Ishikawa (cell line): ENCODE measurements at regions not wholly inside any gene's neighbourhood (a gene's known extent, or its start where the extent isn't known, plus 50 kb on each side); places are given as distances from the start of the nearest gene placed in this dataset.

Experiments used
- CEBPB ChIP-seq: IDR thresholded peaks from 2 replicates; pipeline ENCODE4 v1.6.1; 2012
- CREB1 ChIP-seq: IDR thresholded peaks from 2 replicates; pipeline ENCODE4 v1.6.1; 2012; ENCODE audit warnings: low read depth
- EGR1 ChIP-seq: IDR thresholded peaks from 2 replicates; pipeline ENCODE4 v1.6.1; 2012
- EP300 ChIP-seq: IDR thresholded peaks from 2 replicates; pipeline ENCODE4 v1.6.1; 2012; ENCODE audit warnings: borderline replicate concordance
- FOXM1 ChIP-seq: IDR thresholded peaks from 2 replicates; pipeline ENCODE4 v1.6.1; 2012; ENCODE audit warnings: low read depth, borderline replicate concordance
- NFIC ChIP-seq: IDR thresholded peaks from 2 replicates; pipeline ENCODE4 v1.6.1; 2012
- RAD21 ChIP-seq: IDR thresholded peaks from 2 replicates; pipeline ENCODE4 v1.6.1; 2012; ENCODE audit warnings: low read depth
- TAF1 ChIP-seq: IDR thresholded peaks from 2 replicates; pipeline ENCODE4 v1.6.1; 2012; ENCODE audit warnings: low read depth, mild to moderate bottlenecking
- TCF12 ChIP-seq: IDR thresholded peaks from 2 replicates; pipeline ENCODE4 v1.6.1; 2012; ENCODE audit warnings: low read depth
- TEAD4 ChIP-seq: IDR thresholded peaks from 2 replicates; pipeline ENCODE4 v1.6.1; 2012
- YY1 ChIP-seq: IDR thresholded peaks from 2 replicates; pipeline ENCODE4 v1.6.1; 2012; ENCODE audit warnings: low read depth
- ZBTB7A ChIP-seq: IDR thresholded peaks from 2 replicates; pipeline ENCODE4 v1.6.1; 2012; ENCODE audit warnings: low read depth
- TF ChIP-seq, protein P1 (sequence below): IDR thresholded peaks from 2 replicates; pipeline ENCODE4 v1.6.1; 2012
- TF ChIP-seq, protein P2 (sequence below): IDR thresholded peaks from 2 replicates; pipeline ENCODE4 v1.6.1; 2012; ENCODE audit warnings: low read depth, mild to moderate bottlenecking
- TF ChIP-seq, protein P3 (sequence below): IDR thresholded peaks from 2 replicates; pipeline ENCODE4 v1.6.1; 2012

DNA sequence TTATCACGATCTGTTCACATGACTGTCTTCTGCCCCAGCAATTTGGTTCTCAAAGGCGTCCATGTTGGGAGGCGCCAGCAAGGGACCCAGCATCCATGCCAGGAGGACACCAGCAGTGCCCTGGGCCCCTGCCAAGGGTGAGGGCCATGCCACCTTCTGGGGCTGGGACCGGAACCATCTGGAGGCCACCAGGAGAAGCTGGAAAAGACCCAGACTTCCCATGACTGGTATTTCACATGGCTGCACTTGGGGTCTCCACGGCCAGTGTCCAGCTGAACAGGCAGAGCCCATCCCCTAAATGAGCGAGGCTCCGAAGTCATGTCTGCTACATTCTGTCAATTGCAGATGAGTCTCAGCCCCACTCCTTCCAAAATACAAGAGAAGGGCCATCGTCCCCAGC lies 306.8 kb upstream of the HS6ST1 start:
- no peak for TF ChIP-seq ZBTB7A
- TF ChIP-seq EGR1, result no peak
- TF ChIP-seq CREB1, result no peak
- no peak for TF ChIP-seq TCF12
- no peak for TF ChIP-seq FOXM1
- TF ChIP-seq, protein P1, sequence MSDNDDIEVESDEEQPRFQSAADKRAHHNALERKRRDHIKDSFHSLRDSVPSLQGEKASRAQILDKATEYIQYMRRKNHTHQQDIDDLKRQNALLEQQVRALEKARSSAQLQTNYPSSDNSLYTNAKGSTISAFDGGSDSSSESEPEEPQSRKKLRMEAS, result no peak
- no peak for TF ChIP-seq NFIC
- no peak for TF ChIP-seq TEAD4
- TF ChIP-seq EP300, result no peak
- no peak for TF ChIP-seq RAD21
- TF ChIP-seq, protein P2, sequence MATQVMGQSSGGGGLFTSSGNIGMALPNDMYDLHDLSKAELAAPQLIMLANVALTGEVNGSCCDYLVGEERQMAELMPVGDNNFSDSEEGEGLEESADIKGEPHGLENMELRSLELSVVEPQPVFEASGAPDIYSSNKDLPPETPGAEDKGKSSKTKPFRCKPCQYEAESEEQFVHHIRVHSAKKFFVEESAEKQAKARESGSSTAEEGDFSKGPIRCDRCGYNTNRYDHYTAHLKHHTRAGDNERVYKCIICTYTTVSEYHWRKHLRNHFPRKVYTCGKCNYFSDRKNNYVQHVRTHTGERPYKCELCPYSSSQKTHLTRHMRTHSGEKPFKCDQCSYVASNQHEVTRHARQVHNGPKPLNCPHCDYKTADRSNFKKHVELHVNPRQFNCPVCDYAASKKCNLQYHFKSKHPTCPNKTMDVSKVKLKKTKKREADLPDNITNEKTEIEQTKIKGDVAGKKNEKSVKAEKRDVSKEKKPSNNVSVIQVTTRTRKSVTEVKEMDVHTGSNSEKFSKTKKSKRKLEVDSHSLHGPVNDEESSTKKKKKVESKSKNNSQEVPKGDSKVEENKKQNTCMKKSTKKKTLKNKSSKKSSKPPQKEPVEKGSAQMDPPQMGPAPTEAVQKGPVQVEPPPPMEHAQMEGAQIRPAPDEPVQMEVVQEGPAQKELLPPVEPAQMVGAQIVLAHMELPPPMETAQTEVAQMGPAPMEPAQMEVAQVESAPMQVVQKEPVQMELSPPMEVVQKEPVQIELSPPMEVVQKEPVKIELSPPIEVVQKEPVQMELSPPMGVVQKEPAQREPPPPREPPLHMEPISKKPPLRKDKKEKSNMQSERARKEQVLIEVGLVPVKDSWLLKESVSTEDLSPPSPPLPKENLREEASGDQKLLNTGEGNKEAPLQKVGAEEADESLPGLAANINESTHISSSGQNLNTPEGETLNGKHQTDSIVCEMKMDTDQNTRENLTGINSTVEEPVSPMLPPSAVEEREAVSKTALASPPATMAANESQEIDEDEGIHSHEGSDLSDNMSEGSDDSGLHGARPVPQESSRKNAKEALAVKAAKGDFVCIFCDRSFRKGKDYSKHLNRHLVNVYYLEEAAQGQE, result no peak
- TF ChIP-seq, protein P3, sequence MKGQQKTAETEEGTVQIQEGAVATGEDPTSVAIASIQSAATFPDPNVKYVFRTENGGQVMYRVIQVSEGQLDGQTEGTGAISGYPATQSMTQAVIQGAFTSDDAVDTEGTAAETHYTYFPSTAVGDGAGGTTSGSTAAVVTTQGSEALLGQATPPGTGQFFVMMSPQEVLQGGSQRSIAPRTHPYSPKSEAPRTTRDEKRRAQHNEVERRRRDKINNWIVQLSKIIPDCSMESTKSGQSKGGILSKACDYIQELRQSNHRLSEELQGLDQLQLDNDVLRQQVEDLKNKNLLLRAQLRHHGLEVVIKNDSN, result no peak
- no peak for TF ChIP-seq TAF1
- TF ChIP-seq CEBPB, result no peak
- TF ChIP-seq YY1, result no peak

DNA sequence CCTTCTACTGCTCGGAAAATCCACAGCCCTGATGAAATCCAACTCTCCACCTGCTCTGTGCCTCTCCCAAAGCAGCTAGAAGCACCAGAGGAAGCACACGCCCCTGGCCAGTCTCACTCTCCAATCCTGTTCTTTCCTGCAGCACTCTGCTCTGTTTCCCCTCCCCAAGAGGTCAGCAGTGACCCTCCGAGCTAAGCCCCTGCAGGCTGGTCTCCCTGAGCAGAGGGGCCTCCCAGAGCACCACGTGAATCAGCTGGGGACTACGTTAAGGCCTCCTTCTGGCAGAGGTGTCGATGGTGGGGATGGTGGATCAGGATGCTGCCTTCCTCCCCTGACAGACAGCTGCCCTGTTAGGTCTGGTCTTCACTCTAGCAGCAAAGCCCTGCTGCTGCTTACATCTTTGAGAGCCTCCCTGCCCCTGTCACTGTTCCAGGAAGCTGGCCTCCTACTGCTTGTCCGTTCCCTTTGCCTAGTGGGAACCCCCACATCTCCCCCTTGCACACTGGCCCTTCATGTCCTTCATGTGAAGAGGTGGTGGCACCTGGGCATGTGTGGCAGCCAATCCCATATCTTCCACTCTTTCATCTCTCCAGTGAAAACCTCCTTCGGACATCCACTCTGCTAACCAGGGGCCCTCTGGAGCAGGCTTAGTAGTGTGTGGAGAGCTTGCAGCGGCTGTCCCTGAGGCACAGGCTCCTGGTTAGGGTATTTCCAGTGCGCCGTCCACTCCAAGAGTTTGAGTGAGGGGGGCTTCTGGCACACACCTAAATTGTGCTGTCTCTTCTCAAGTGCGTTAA lies 307.5 kb upstream of the HS6ST1 start:
- no peak for TF ChIP-seq EGR1
- no peak for TF ChIP-seq NFIC
- no peak for TF ChIP-seq YY1
- TF ChIP-seq TCF12, result no peak
- TF ChIP-seq EP300, result no peak
- TF ChIP-seq RAD21, result no peak
- no peak for TF ChIP-seq FOXM1
- TF ChIP-seq, protein P1, result no peak
- no peak for TF ChIP-seq ZBTB7A
- TF ChIP-seq, protein P2, result no peak
- no peak for TF ChIP-seq TEAD4
- no peak for TF ChIP-seq CEBPB
- TF ChIP-seq CREB1, result no peak
- no peak for TF ChIP-seq TAF1
- TF ChIP-seq, protein P3, result no peak

DNA sequence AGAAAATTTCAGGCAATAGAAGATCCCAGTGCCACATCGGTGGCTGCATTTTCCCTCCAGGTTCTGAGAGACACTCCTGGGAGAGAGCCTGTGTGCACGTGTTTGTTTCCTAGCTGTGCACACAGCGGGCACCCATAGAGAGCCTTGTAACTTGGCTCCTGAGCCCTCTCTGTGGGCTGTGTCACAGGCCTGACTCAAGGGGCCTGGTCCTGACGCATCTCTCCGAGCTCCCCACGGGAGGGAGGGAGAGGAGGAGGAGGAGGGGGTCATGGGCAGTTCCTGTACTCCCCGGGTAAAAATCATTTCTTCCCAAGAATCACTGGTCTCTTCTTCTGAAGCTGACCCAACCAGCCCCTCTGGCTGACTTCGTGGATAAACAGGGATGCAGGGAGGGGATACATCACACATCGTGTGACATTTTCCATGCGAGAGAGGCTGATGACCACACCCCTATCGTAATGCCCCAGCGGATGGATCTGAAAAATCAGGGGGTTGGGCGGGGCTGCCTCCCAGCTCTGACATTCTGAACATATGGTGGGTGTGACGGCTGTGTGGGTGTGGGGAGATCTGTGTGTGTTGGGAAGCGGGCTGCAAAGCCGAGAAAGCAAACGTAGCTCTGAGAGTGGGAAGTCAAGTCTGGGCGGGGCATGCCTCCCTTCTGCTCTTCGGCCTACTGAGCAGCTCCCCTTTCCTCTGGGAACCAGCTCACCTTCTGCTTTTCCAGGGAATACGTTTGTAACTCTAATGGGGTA lies 308.3 kb upstream of the HS6ST1 start:
- no peak for TF ChIP-seq EP300
- TF ChIP-seq TCF12, result no peak
- TF ChIP-seq ZBTB7A, result no peak

DNA sequence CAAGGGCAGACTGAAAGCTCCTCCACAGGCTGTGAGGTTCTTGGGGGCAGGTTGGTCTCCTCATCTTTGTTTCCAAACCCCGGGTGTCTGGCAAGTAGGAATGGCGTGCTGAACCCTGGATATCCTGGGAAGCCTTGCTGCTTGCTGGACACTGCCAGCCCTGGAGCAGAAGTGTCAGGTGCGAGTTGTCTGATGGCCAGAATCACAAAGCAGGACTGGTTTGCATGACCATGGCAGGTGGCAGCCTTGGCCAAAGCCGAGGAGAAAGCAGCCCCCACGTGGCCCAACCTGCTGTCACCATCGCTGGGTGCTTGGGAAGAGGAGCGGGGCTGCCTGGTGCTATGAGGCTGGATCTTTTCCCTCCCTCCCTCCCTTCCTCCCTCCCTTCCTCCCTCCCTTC lies 309.5 kb upstream of the HS6ST1 start:
- TF ChIP-seq NFIC, result no peak
- no peak for TF ChIP-seq EGR1
- TF ChIP-seq TAF1, result no peak
- TF ChIP-seq FOXM1, result no peak
- no peak for TF ChIP-seq YY1
- TF ChIP-seq, protein P3, result no peak
- TF ChIP-seq CREB1, result no peak
- no peak for TF ChIP-seq TCF12
- TF ChIP-seq ZBTB7A, result no peak
- no peak for TF ChIP-seq EP300
- TF ChIP-seq CEBPB, result no peak
- TF ChIP-seq, protein P2, result no peak
- no peak for TF ChIP-seq TEAD4
